ENCODE measurements at regions not wholly inside any gene's neighbourhood (a gene's known extent, or its start where the extent isn't known, plus 50 kb on each side); places are given as distances from the start of the nearest gene placed in this dataset.

DNA sequence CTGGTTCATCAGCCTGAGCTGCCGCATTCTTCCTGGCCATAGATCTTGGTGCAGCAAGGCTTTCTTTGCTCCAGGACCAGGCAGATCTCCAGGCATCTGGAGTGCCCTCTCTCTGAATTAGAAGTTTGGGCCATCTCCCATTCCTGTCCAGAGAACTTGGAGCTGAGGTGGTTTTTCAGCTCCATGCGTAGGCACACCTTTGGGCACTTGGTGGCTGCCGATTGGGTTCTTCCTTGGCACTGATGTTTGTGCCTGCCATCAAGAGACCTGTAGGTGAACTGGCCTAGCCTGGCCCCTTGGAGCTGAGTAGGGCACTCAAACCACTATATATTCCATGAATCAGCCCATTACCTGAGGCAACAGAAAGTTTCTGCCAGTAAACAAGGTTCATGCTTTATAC lies 206.0 kb upstream of the PCDH17 start:
- H3K9me2 ChIP-seq (replicated peaks; ENCODE audit: low read depth, low read length) = 0 out of 2 replicates have a peak, but pooled peaks cover 4% of the 10 kb centered on the region
- no peak overlapping the region for H3K9ac ChIP-seq (ENCODE audit: low read depth, low read length, poor library complexity, severe bottlenecking)
- no peak overlapping the region for H3K4me2 ChIP-seq (ENCODE audit: low read depth, low read length, poor library complexity, severe bottlenecking)
- H3F3A ChIP-seq (ENCODE audit: low read depth) = no peaks in the 10 kb centered on the region
- no peaks in the 10 kb centered on the region for H3K4me1 ChIP-seq (ENCODE audit: insufficient read depth, low read length, poor library complexity, severe bottlenecking)
- no peaks in the 10 kb centered on the region for H4K20me1 ChIP-seq (ENCODE audit: insufficient read depth, low read length, poor library complexity, severe bottlenecking)
- H2AFZ ChIP-seq (ENCODE audit: low read length) = no peak overlapping the region
- H3K79me2 ChIP-seq (ENCODE audit: insufficient read depth, low read length) = no peaks in the 10 kb centered on the region
- H3K4me3 ChIP-seq (ENCODE audit: low read length, poor library complexity, severe bottlenecking) = no peak overlapping the region
- no peaks in the 10 kb centered on the region for H3K27me3 ChIP-seq (ENCODE audit: insufficient read depth, low read length, poor library complexity, severe bottlenecking)
- no peaks in the 10 kb centered on the region for H3K36me3 ChIP-seq (ENCODE audit: insufficient read depth, low read length)
- peaks cover 7% of the 10 kb centered on the region; the same call in 1 of the 2 replicates for H3K9me3 ChIP-seq (ENCODE audit: insufficient read depth, low read depth, low read length)
- no peak for TF ChIP-seq EZH2phosphoT487 (IDR thresholded peaks at IDR 0.05; ENCODE audit: borderline replicate concordance)
- TF ChIP-seq, protein P1, sequence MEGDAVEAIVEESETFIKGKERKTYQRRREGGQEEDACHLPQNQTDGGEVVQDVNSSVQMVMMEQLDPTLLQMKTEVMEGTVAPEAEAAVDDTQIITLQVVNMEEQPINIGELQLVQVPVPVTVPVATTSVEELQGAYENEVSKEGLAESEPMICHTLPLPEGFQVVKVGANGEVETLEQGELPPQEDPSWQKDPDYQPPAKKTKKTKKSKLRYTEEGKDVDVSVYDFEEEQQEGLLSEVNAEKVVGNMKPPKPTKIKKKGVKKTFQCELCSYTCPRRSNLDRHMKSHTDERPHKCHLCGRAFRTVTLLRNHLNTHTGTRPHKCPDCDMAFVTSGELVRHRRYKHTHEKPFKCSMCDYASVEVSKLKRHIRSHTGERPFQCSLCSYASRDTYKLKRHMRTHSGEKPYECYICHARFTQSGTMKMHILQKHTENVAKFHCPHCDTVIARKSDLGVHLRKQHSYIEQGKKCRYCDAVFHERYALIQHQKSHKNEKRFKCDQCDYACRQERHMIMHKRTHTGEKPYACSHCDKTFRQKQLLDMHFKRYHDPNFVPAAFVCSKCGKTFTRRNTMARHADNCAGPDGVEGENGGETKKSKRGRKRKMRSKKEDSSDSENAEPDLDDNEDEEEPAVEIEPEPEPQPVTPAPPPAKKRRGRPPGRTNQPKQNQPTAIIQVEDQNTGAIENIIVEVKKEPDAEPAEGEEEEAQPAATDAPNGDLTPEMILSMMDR (conservative IDR thresholded peaks at IDR 0.05; ENCODE audit: low read length) = no peak

DNA sequence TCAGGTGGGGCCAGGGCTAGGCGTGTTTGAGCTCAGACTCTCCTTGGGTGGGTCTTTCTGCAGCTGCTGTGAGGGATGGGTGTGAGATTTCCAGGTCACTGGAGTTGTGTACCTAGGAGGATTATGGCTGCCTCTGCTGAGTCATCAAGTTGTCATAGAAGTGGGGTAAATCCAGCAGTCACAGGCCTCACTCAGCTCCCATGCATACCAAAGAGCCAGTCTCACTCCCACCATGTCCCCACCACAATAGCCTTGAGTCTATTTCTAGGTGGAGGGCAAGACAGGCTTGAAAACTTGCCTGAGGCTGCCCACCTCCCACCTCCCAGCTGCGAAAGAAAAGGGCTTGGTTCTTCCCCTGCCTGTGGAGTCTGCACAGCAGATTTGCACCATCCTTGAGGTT lies 194.0 kb upstream of the PCDH17 start:
- Histone ChIP-seq H3K27me3 (ENCODE audit: insufficient read depth, low read length, poor library complexity, severe bottlenecking) (no peaks in the 10 kb centered on the region), H3K9ac (ENCODE audit: low read depth, low read length, poor library complexity, severe bottlenecking) (no peak overlapping the region), H3K9me2 (replicated peaks; ENCODE audit: low read depth, low read length) (no peaks in the 10 kb centered on the region), H2AFZ (ENCODE audit: low read length) (no peak overlapping the region), H4K20me1 (ENCODE audit: insufficient read depth, low read length, poor library complexity, severe bottlenecking) (no peaks in the 10 kb centered on the region), H3K4me1 (ENCODE audit: insufficient read depth, low read length, poor library complexity, severe bottlenecking) (no peaks in the 10 kb centered on the region), H3K4me3 (ENCODE audit: low read length, poor library complexity, severe bottlenecking) (no peak overlapping the region), H3K4me2 (ENCODE audit: low read depth, low read length, poor library complexity, severe bottlenecking) (no peak overlapping the region), H3F3A (ENCODE audit: low read depth) (no peaks in the 10 kb centered on the region), H3K36me3 (ENCODE audit: insufficient read depth, low read length) (no peaks in the 10 kb centered on the region), H3K9me3 (ENCODE audit: insufficient read depth, low read depth, low read length) (no peaks in the 10 kb centered on the region), H3K79me2 (ENCODE audit: insufficient read depth, low read length) (no peaks in the 10 kb centered on the region)
- TF ChIP-seq, protein P1 (conservative IDR thresholded peaks at IDR 0.05; ENCODE audit: low read length) = no peak
- TF ChIP-seq EZH2phosphoT487 (IDR thresholded peaks at IDR 0.05; ENCODE audit: borderline replicate concordance) = no peak

DNA sequence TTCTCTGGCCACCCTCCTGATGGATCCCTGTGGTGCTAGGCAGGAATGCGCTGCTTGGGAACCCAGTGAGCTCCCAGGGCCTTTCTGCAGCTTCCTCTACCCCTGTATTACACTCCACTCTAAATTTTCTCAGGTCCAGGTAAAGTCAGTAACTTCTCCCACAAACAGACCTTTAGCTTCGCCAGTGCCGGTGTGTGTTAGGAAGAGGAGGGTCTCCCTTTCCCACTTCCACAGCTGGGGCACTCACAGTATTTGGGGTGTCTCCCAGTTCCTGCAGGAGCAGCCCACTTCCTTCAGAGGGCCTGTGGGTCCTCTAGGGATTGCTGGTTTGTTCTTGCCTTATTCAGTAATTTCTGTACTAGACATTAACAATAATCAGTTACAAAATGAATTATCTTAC lies 193.5 kb upstream of the PCDH17 start:
- Histone ChIP-seq H3K27me3 (ENCODE audit: insufficient read depth, low read length, poor library complexity, severe bottlenecking) (no peaks in the 10 kb centered on the region), H3K4me1 (ENCODE audit: insufficient read depth, low read length, poor library complexity, severe bottlenecking) (no peaks in the 10 kb centered on the region), H3K79me2 (ENCODE audit: insufficient read depth, low read length) (no peaks in the 10 kb centered on the region), H3K9me3 (ENCODE audit: insufficient read depth, low read depth, low read length) (no peaks in the 10 kb centered on the region), H3K36me3 (ENCODE audit: insufficient read depth, low read length) (no peaks in the 10 kb centered on the region), H3K4me2 (ENCODE audit: low read depth, low read length, poor library complexity, severe bottlenecking) (no peak overlapping the region), H3F3A (ENCODE audit: low read depth) (no peaks in the 10 kb centered on the region), H3K4me3 (ENCODE audit: low read length, poor library complexity, severe bottlenecking) (no peak overlapping the region), H3K9me2 (replicated peaks; ENCODE audit: low read depth, low read length) (no peaks in the 10 kb centered on the region), H3K9ac (ENCODE audit: low read depth, low read length, poor library complexity, severe bottlenecking) (no peak overlapping the region), H2AFZ (ENCODE audit: low read length) (no peak overlapping the region), H4K20me1 (ENCODE audit: insufficient read depth, low read length, poor library complexity, severe bottlenecking) (no peaks in the 10 kb centered on the region)
- TF ChIP-seq EZH2phosphoT487 (IDR thresholded peaks at IDR 0.05; ENCODE audit: borderline replicate concordance) = no peak
- TF ChIP-seq, protein P1 (conservative IDR thresholded peaks at IDR 0.05; ENCODE audit: low read length) = no peak

Data from Loucy (cell line).